ENCODE measurements at regions not wholly inside any gene's neighbourhood (a gene's known extent, or its start where the extent isn't known, plus 50 kb on each side); places are given as distances from the start of the nearest gene placed in this dataset.

- peak; percentile 30 for DNase-seq (ENCODE audit: low spot score)
Observed at GRCh38 chr3:64848822-64849221, 161.0 kb upstream of the ADAMTS9 start.

GRCh38 chr3:64848127-64848800, 160.5 kb upstream of the ADAMTS9 start:
- no peak for DNase-seq (ENCODE audit: low spot score)

- DNase-seq (ENCODE audit: low spot score): no peak
Observed at GRCh38 chr3:64844558-64844957, 156.8 kb upstream of the ADAMTS9 start.

- DNase-seq (ENCODE audit: low spot score): no peak
Observed at GRCh38 chr3:64837986-64838735, 150.4 kb upstream of the ADAMTS9 start.

GRCh38 chr3:64837126-64837738, 149.4 kb upstream of the ADAMTS9 start:
- no peak for DNase-seq (ENCODE audit: low spot score)

- DNase-seq (ENCODE audit: low spot score): no peak
Observed at GRCh38 chr3:64836097-64836496, 148.3 kb upstream of the ADAMTS9 start.

GRCh38 chr3:64832098-64832497, 144.3 kb upstream of the ADAMTS9 start:
- no peak for DNase-seq (ENCODE audit: low spot score)

GRCh38 chr3:64830681-64831080, 142.9 kb upstream of the ADAMTS9 start:
- no peak for DNase-seq (ENCODE audit: low spot score)

GRCh38 chr3:64829331-64829730, 141.5 kb upstream of the ADAMTS9 start:
- DNase-seq (ENCODE audit: low spot score): no peak

GRCh38 chr3:64828276-64828675, 140.5 kb upstream of the ADAMTS9 start:
- DNase-seq (ENCODE audit: low spot score): no peak

GRCh38 chr3:64827431-64827830, 139.6 kb upstream of the ADAMTS9 start:
- no peak for DNase-seq (ENCODE audit: low spot score)

GRCh38 chr3:64827019-64827418, 139.2 kb upstream of the ADAMTS9 start:
- DNase-seq (ENCODE audit: low spot score): no peak

GRCh38 chr3:64825404-64826120, 137.8 kb upstream of the ADAMTS9 start:
- no peak for DNase-seq (ENCODE audit: low spot score)

- DNase-seq (ENCODE audit: low spot score): no peak
Observed at GRCh38 chr3:64824394-64824909, 136.7 kb upstream of the ADAMTS9 start.

- DNase-seq (ENCODE audit: low spot score): no peak
Observed at GRCh38 chr3:64818196-64818595, 130.4 kb upstream of the ADAMTS9 start.

- DNase-seq (ENCODE audit: low spot score): no peak
Observed at GRCh38 chr3:64816355-64816754, 128.6 kb upstream of the ADAMTS9 start.

- DNase-seq (ENCODE audit: low spot score): no peak
Observed at GRCh38 chr3:64815789-64816188, 128.0 kb upstream of the ADAMTS9 start.

GRCh38 chr3:64815195-64815631, 127.4 kb upstream of the ADAMTS9 start:
- no peak for DNase-seq (ENCODE audit: low spot score)

- DNase-seq (ENCODE audit: low spot score): no peak
Observed at GRCh38 chr3:64814351-64814750, 126.6 kb upstream of the ADAMTS9 start.

GRCh38 chr3:64813326-64813725, 125.5 kb upstream of the ADAMTS9 start:
- DNase-seq (ENCODE audit: low spot score): no peak

- no peak for DNase-seq (ENCODE audit: low spot score)
Observed at GRCh38 chr3:64809086-64809485, 121.3 kb upstream of the ADAMTS9 start.

- DNase-seq (ENCODE audit: low spot score): no peak
Observed at GRCh38 chr3:64808061-64808460, 120.3 kb upstream of the ADAMTS9 start.

All from H4 (cell line).